GM18517 (cell line): ENCODE measurements at regions not wholly inside any gene's neighbourhood (a gene's known extent, or its start where the extent isn't known, plus 50 kb on each side); places are given as distances from the start of the nearest gene placed in this dataset.
"Not testable (repeated sequence)": the region's sequence is repeated elsewhere in the genome, so short reads cannot be mapped to it uniquely, and the experiment has no call there.

Experiments used
- ATAC-seq: cut with Tn5 transposase; IDR thresholded peaks from one replicate; pipeline ENCODE4 v1.9.1; 2021; ENCODE audit warnings: mild to moderate bottlenecking, moderate library complexity; ENCODE audit not compliant: unreplicated experiment

DNA sequence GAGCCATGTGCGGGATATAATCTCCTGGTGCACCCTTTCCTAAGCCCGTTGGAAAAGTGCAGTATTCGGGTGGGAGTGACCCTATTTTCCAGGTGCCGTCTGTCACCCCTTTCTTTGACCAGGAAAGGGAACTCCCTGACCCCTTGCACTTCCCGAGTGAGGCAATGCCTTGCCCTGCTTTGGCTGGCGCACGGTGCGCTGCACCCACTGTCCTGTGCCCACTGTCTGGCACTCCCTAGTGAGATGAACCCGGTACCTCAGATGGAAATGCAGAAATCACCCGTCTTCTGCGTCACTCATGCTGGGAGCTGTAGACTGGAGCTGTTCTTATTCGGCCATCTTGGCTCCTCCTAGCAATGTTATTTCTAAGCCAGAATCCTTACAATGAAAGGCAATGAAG is 121.1 kb downstream of the TAF11L14 start:
- not testable (repeated sequence) for ATAC-seq

DNA sequence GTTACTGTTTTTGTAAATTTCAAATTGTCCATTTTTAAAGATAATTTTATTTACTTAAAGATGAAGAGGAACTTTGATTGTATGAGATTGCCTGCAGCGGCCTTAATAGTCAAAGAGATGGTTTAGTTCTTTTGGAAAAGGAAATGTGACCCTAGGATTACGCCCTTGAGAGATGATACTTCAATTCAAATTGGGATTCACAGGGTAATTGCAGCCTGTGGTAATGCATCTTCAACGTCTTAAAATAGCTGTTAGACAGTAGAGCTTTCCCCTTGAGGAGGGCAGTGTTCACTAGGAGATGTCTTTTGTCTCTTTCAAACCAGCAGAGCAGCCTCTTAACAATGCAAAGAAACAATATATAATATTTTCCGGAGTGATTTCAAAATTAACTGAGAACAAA is 127.1 kb downstream of the TAF11L14 start:
- ATAC-seq, result no peak

GRCh38 chr5:17763301-17763700 is 129.0 kb downstream of the TAF11L14 start:
- no peak for ATAC-seq

GRCh38 chr5:17766031-17766430 is 131.8 kb downstream of the TAF11L14 start:
- no peak for ATAC-seq

DNA sequence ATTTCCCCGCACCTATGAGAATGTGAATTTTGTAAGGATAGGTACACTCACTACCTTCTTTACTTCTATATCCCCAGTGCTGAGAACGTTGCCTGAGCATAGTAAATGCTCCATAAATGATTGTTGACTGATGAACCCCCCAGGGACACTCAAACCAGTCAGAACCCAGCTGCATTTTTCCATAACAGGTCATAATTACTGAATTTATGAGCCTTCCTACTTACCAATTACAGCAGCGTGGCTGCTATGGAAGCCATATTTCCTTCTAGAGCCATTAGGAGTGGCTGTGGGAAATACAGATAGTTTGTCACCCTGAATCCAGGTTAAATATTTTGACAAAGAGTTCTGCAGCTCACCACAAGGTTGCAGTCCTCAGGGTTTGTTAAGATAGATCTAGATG is 135.0 kb downstream of the TAF11L14 start:
- no peak for ATAC-seq

- no peak for ATAC-seq
Measured at GRCh38 chr5:17772232-17772631, 138.0 kb downstream of the TAF11L14 start.

GRCh38 chr5:17785774-17786173 is 151.5 kb downstream of the TAF11L14 start:
- ATAC-seq, result no peak

GRCh38 chr5:17788351-17788750 is 154.1 kb downstream of the TAF11L14 start:
- no peak for ATAC-seq

GRCh38 chr5:17794201-17794600 is 159.9 kb downstream of the TAF11L14 start:
- ATAC-seq, result no peak

- no peak for ATAC-seq
Measured at GRCh38 chr5:17794815-17795214, 160.6 kb downstream of the TAF11L14 start.

GRCh38 chr5:17796142-17796541 is 161.9 kb downstream of the TAF11L14 start:
- ATAC-seq, result no peak

DNA sequence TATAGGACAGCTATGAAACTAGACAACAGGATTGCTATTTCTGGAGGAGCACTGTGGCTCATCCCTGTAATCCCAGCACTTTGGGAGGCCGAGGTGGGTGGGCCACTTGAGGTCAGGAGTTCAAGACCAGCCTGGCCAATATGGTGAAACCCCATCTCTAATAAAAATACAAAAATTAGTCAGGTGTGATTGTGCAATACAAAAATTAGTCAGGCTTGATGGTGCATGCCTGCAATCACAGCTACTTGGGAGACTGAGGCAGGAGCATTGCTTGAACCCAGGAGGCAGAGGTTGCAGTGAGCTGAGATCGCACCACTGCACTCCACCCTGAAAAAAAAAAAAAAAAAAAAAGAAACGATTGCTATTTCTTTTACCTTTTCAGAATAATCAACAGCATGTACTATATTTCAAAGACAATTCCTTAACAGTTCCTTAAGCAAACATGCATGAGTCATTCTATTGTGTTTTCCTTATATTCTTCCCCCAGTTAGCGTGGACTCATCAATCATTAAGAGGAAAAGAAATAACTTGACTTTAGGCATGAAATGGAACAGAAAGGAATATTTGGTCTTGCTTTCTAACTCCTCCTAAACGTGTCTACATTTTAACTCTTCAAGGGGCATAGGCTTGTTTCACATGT is 162.6 kb downstream of the TAF11L14 start:
- ATAC-seq, result no peak

DNA sequence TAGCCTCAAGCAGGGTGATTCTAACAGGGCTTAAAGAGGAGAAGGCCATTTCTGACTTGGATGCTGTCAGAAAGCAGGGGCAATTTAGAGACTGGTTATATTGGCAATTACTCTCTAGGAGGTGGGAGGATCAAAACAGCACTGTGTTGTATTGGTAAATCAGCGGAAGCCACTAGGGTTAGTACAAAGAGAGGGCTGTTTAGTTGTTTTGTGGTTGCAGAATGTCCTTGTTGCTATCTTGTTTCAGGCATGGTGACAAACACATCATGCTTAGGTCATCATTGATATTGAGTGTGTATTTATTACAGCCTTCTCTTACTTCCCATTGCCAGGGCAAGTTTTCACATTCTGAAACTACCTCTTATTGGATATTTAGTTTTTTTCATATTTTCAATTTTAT is 165.3 kb downstream of the TAF11L14 start:
- no peak for ATAC-seq

DNA sequence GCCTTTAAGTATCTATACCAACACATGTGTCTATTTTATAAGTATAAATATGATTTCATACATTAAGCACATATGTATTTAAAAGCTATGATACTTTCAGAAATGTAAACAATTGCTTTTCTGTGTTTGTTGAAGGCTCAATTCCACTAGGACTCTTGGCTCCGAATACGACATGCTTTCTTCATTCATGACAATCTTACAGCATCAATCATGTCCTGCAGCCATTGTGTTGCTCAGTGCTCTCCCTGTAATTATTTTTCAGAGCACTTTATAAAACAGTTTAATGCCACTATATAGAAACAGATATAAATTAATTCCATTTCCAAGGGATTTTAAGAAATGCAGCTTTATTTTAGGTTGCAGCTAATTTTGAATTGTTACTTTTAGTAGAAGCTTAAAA is 167.3 kb downstream of the TAF11L14 start:
- ATAC-seq, result no peak

GRCh38 chr5:17802256-17802655 is 168.0 kb downstream of the TAF11L14 start:
- no peak for ATAC-seq

DNA sequence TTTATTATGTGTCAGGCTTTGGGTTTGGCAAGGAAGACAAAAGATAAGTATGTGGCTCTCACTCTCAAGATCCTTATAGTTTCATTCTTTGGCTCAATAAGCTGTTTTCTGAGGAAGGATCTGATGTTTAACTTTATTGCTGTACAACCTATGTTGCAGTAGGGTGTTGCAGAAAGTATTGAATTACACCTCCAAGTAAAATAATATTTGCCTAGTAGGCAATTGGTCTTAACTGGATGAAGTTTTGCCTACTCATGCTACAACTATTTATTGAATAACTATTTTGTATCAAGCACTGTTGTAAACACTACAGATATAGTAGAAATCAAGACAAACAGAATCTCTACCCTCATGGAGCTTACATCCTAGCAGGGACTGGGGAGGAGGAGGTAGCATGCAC is 169.7 kb downstream of the TAF11L14 start:
- ATAC-seq, result no peak

DNA sequence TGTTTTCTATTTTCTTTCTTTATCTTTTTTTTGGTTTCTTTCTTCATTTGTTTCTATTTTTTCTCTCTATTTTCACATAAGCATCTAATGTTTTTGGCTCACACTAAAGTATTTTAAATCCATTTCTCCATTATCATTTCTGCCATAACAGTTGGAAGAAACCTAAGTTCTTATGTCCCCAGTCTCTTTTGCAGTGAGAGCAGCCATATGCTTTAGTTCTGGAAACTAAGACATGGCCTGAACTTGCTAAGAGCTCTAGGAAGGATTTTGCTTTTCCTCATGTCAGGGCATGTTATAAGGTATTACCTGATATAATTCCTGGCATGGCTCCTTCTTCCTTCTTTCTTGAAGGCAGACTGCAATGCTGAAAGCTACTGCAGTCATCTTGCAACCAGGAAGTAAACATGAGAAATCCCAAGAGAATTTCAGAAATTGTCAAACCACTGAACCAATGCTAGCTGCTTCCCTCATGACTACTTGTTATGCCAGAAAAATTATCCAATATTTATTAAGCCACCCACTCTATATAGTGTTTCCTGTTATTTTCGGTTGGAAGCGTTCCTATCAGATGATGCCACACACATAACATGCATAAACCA is 171.1 kb downstream of the TAF11L14 start:
- ATAC-seq, result no peak

DNA sequence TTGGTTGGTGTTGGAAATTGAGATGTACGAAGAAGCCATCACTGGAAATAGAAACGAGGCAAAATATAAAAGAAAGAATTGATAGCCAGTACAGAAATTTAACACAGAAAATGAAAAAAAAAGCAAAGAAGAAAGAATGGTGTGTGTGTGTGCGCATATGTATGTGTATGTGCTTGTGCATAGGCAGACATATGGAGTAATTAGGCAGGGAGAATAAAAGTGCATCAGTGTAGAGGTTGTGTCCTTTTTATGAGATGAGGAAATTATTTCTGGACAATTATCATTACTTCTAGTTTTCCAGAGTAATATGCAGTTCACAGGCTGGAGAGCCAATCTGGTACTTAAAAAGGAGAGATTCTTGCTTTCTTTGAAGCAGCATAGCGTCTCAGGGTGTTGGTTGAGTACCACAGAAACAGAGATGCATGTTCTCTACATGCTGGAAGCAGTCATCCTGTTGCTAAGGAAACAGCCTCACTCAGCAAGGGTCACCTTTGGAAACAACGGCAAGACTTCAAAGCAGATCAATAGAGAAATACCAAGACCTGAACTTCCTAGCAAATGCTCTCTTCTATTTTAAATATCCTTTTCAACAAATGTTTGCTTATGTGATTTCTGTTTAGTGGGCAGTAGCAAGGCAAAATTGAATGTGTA is 172.7 kb downstream of the TAF11L14 start:
- ATAC-seq, result no peak

- no peak for ATAC-seq
Measured at GRCh38 chr5:17808566-17808965, 174.3 kb downstream of the TAF11L14 start.

DNA sequence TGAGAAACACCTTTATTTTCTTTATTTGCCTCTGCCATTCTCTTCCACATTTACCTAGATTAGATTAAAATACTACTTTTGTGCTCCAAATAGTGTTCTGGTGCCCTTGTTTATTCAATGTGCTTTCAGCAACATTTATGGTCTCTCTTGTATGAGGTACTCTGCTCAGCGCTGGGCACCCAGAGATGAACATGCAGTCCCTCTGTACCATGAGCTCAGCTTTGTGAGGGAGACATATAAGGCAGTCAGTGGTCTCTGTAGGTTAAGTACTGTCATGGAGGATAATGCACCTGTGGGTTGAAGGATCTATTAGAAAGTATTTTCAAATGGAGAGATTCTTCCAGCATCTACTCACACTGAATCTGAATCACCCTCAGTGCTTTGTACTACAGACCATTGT is 176.5 kb downstream of the TAF11L14 start:
- ATAC-seq, result no peak

DNA sequence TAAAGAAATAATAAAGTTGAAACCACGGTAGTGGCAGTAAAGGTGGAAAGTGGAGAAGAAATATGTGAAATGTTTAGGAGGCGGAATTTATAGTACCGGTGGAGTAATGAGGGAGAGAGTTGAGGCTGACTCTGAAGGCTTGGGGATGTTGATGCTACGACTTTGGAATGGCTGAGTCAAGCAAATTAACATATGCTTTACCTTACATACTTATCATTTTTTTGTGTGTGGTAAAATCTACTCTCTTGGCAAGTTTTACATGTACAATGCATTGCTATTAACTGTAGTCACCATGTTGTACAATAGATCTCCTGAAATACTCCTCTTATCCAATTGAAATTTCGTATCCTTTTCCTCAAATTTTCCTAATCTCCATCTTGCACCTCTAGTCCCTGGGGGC is 179.0 kb downstream of the TAF11L14 start:
- ATAC-seq, result no peak

GRCh38 chr5:17816505-17816904 is 182.2 kb downstream of the TAF11L14 start:
- ATAC-seq, result no peak
